MM.1S (cell line): ENCODE measurements at regions not wholly inside any gene's neighbourhood (a gene's known extent, or its start where the extent isn't known, plus 50 kb on each side); places are given as distances from the start of the nearest gene placed in this dataset.
A peak's percentile ranks its signal among the peaks of the same experiment; 100 is the strongest.

Source experiments
- DNase-seq: peaks from one replicate; pipeline ENCODE4 v3.0.0-alpha.2; 2015
- H2AFZ ChIP-seq: fragments of 300-600 bp; sonication (generic); 2 replicates; pipeline ENCODE4 v1.6.0; 2016; ENCODE audit warnings: antibody characterized with exemption, low read length
- H3F3A ChIP-seq: fragments of 300-600 bp; sonication (generic); 2 replicates; pipeline ENCODE4 v1.6.1; 2016; ENCODE audit warnings: mild to moderate bottlenecking, antibody characterized with exemption, low read length, moderate library complexity, mixed read lengths; ENCODE audit not compliant: insufficient read depth
- H3K27ac ChIP-seq: fragments of 300-600 bp; sonication (generic); 2 replicates; pipeline ENCODE4 v1.5.1; 2016; ENCODE audit warnings: mild to moderate bottlenecking, low read length
- H3K27me3 ChIP-seq: fragments of 300-600 bp; sonication (generic); replicated peaks from 2 replicates; pipeline ENCODE4 v1.6.0; 2016; ENCODE audit warnings: low read length; ENCODE audit not compliant: insufficient read depth
- H3K36me3 ChIP-seq: fragments of 300-600 bp; sonication (generic); replicated peaks from 2 replicates; pipeline ENCODE4 v1.6.1; 2016; ENCODE audit warnings: mild to moderate bottlenecking, low read length, mixed read lengths; ENCODE audit not compliant: insufficient read depth
- H3K4me1 ChIP-seq: fragments of 300-600 bp; sonication (generic); 2 replicates; pipeline ENCODE4 v1.6.1; 2016; ENCODE audit warnings: low read length, mixed read lengths
- H3K4me2 ChIP-seq: fragments of 300-600 bp; sonication (generic); 2 replicates; pipeline ENCODE4 v1.6.0; 2016; ENCODE audit warnings: low read depth, low read length
- H3K4me3 ChIP-seq: fragments of 300-600 bp; sonication (generic); 2 replicates; pipeline ENCODE4 v1.5.1; 2016; ENCODE audit warnings: low read length, mixed read lengths
- H3K79me2 ChIP-seq: fragments of 300-600 bp; sonication (generic); 2 replicates; pipeline ENCODE4 v1.6.1; 2016; ENCODE audit warnings: mixed run types, low read length, mixed read lengths
- H3K9ac ChIP-seq: fragments of 300-600 bp; sonication (generic); 2 replicates; pipeline ENCODE4 v1.6.1; 2016; ENCODE audit warnings: low read length, mixed read lengths
- H3K9me2 ChIP-seq: fragments of 300-600 bp; sonication (generic); replicated peaks from 2 replicates; pipeline ENCODE4 v1.6.1; 2016; ENCODE audit warnings: mild to moderate bottlenecking, low read length, mixed read lengths; ENCODE audit not compliant: insufficient read depth
- H3K9me3 ChIP-seq: fragments of 300-600 bp; sonication (generic); replicated peaks from 2 replicates; pipeline ENCODE4 v1.6.1; 2016; ENCODE audit warnings: mild to moderate bottlenecking, low read length, mixed read lengths; ENCODE audit not compliant: insufficient read depth
- H4K20me1 ChIP-seq: fragments of 300-600 bp; sonication (generic); 2 replicates; pipeline ENCODE4 v1.6.1; 2016; ENCODE audit warnings: mild to moderate bottlenecking, low read length, moderate library complexity, mixed read lengths; ENCODE audit not compliant: insufficient read depth
- CTCF ChIP-seq: fragments of 300-600 bp; sonication (generic); IDR thresholded peaks from 2 replicates; pipeline ENCODE4 v1.5.1; 2016; ENCODE audit warnings: antibody characterized with exemption, low read length, mixed read lengths
- EZH2 ChIP-seq: fragments of 300-600 bp; sonication (generic); optimal IDR thresholded peaks from 2 replicates; pipeline ENCODE3; 2017; ENCODE audit warnings: low read depth, mild to moderate bottlenecking, antibody characterized with exemption, low read length, mixed read lengths
- EZH2phosphoT487 ChIP-seq: fragments of 300-600 bp; sonication (generic); IDR thresholded peaks from 2 replicates; pipeline ENCODE4 v1.6.1; 2018; ENCODE audit warnings: antibody characterized with exemption, low read length

- Histone ChIP-seq H3K36me3 (no peaks in the 10 kb centered on the region), H3K4me2 (no peak overlapping the region), H3K27me3 (no peaks in the 10 kb centered on the region), H3F3A (no peaks in the 10 kb centered on the region), H3K9me2 (no peaks in the 10 kb centered on the region), H4K20me1 (no peaks in the 10 kb centered on the region), H3K9me3 (no peaks in the 10 kb centered on the region), H2AFZ (no peak overlapping the region), H3K27ac (no peak overlapping the region), H3K9ac (no peak overlapping the region), H3K4me1 (no peaks in the 10 kb centered on the region), H3K4me3 (no peak overlapping the region), H3K79me2 (no peaks in the 10 kb centered on the region)
- no peak for TF ChIP-seq CTCF
- TF ChIP-seq EZH2phosphoT487, result no peak
- no peak for TF ChIP-seq EZH2
- peak; percentile 36 for DNase-seq
These were observed 110.0 kb upstream of the TUT7 start for GRCh38 chr9:86464242-86464641.

GRCh38 chr9:86460216-86461002, 106.2 kb upstream of the TUT7 start:
- H3K9ac ChIP-seq, result no peak overlapping the region
- no peaks in the 10 kb centered on the region for H3K9me3 ChIP-seq
- H3K79me2 ChIP-seq, result no peaks in the 10 kb centered on the region
- DNase-seq, result no peak
- no peaks in the 10 kb centered on the region for H3K9me2 ChIP-seq
- no peaks in the 10 kb centered on the region for H3K4me1 ChIP-seq
- no peak overlapping the region for H3K4me3 ChIP-seq
- no peaks in the 10 kb centered on the region for H3K27me3 ChIP-seq
- H3K36me3 ChIP-seq, result no peaks in the 10 kb centered on the region; the same call in 1 of the 2 replicates
- no peak overlapping the region for H3K4me2 ChIP-seq
- TF ChIP-seq CTCF, result no peak
- H4K20me1 ChIP-seq, result no peaks in the 10 kb centered on the region
- H3K27ac ChIP-seq, result no peak overlapping the region
- H2AFZ ChIP-seq, result no peak overlapping the region
- no peaks in the 10 kb centered on the region for H3F3A ChIP-seq

- no peaks in the 10 kb centered on the region for H3K9me3 ChIP-seq
- DNase-seq, result no peak
- H3F3A ChIP-seq, result no peaks in the 10 kb centered on the region
- H3K79me2 ChIP-seq, result no peaks in the 10 kb centered on the region
- H4K20me1 ChIP-seq, result no peaks in the 10 kb centered on the region
- TF ChIP-seq EZH2phosphoT487 (no peak), CTCF (no peak), EZH2 (no peak)
- no peak overlapping the region for H3K4me3 ChIP-seq
- no peak overlapping the region for H2AFZ ChIP-seq
- H3K4me2 ChIP-seq, result no peak overlapping the region
- H3K36me3 ChIP-seq, result no peaks in the 10 kb centered on the region; the same call in 1 of the 2 replicates
- H3K9me2 ChIP-seq, result no peaks in the 10 kb centered on the region
- H3K4me1 ChIP-seq, result no peaks in the 10 kb centered on the region
- H3K9ac ChIP-seq, result no peak overlapping the region
- H3K27me3 ChIP-seq, result no peaks in the 10 kb centered on the region
- no peak overlapping the region for H3K27ac ChIP-seq
These were observed 105.5 kb upstream of the TUT7 start for GRCh38 chr9:86459599-86460155.
